ENCODE measurements at regions not wholly inside any gene's neighbourhood (a gene's known extent, or its start where the extent isn't known, plus 50 kb on each side); places are given as distances from the start of the nearest gene placed in this dataset.
"Not testable (repeated sequence)": the region's sequence is repeated elsewhere in the genome, so short reads cannot be mapped to it uniquely, and the experiment has no call there.

- peak; percentile 16 for DNase-seq (ENCODE audit: low spot score)
Measured at GRCh38 chr1:166490437-166490991, 323.7 kb upstream of the FAM78B start.

GRCh38 chr1:166493765-166494164, 327.0 kb upstream of the FAM78B start:
- not testable (repeated sequence) for DNase-seq (ENCODE audit: low spot score)

GRCh38 chr1:166507347-166507746, 331.9 kb upstream of the POGK start:
- no peak for DNase-seq (ENCODE audit: low spot score)

GRCh38 chr1:166511761-166512160, 327.5 kb upstream of the POGK start:
- DNase-seq (ENCODE audit: low spot score): no peak

- DNase-seq (ENCODE audit: low spot score): no peak
Measured at GRCh38 chr1:166514067-166514466, 325.2 kb upstream of the POGK start.

GRCh38 chr1:166527752-166528151, 311.5 kb upstream of the POGK start:
- DNase-seq (ENCODE audit: low spot score): no peak

GRCh38 chr1:166538646-166539045, 300.6 kb upstream of the POGK start:
- no peak for DNase-seq (ENCODE audit: low spot score)

- no peak for DNase-seq (ENCODE audit: low spot score)
Measured at GRCh38 chr1:166544036-166544435, 295.2 kb upstream of the POGK start.

GRCh38 chr1:166544561-166544960, 294.7 kb upstream of the POGK start:
- no peak for DNase-seq (ENCODE audit: low spot score)

- DNase-seq (ENCODE audit: low spot score): no peak
Measured at GRCh38 chr1:166552706-166553105, 286.6 kb upstream of the POGK start.

GRCh38 chr1:166570954-166571353, 268.3 kb upstream of the POGK start:
- no peak for DNase-seq (ENCODE audit: low spot score)

- no peak for DNase-seq (ENCODE audit: low spot score)
Measured at GRCh38 chr1:166573199-166573598, 266.1 kb upstream of the POGK start.

GRCh38 chr1:166579557-166580501, 259.4 kb upstream of the POGK start:
- DNase-seq (ENCODE audit: low spot score): no peak

GRCh38 chr1:166588741-166589140, 250.5 kb upstream of the POGK start:
- DNase-seq (ENCODE audit: low spot score): no peak

GRCh38 chr1:166590161-166590560, 249.1 kb upstream of the POGK start:
- no peak for DNase-seq (ENCODE audit: low spot score)

GRCh38 chr1:166594646-166595045, 244.6 kb upstream of the POGK start:
- no peak for DNase-seq (ENCODE audit: low spot score)

- DNase-seq (ENCODE audit: low spot score): no peak
Measured at GRCh38 chr1:166597516-166597915, 241.8 kb upstream of the POGK start.

GRCh38 chr1:166600574-166600973, 238.7 kb upstream of the POGK start:
- no peak for DNase-seq (ENCODE audit: low spot score)

- no peak for DNase-seq (ENCODE audit: low spot score)
Measured at GRCh38 chr1:166601650-166602278, 237.5 kb upstream of the POGK start.

- DNase-seq (ENCODE audit: low spot score): not testable (repeated sequence)
Measured at GRCh38 chr1:166602801-166603200, 236.5 kb upstream of the POGK start.

GRCh38 chr1:166603296-166603695, 236.0 kb upstream of the POGK start:
- no peak for DNase-seq (ENCODE audit: low spot score)

- no peak for DNase-seq (ENCODE audit: low spot score)
Measured at GRCh38 chr1:166605137-166605536, 234.1 kb upstream of the POGK start.

- DNase-seq (ENCODE audit: low spot score): no peak
Measured at GRCh38 chr1:166612886-166613285, 226.4 kb upstream of the POGK start.
